ENCODE measurements at regions not wholly inside any gene's neighbourhood (a gene's known extent, or its start where the extent isn't known, plus 50 kb on each side); places are given as distances from the start of the nearest gene placed in this dataset.

- TF ChIP-seq CBX8 (IDR thresholded peaks at IDR 0.05; ENCODE audit: borderline replicate concordance, low read depth, low read length) = no peak
Measured at GRCh38 chr12:128077211-128077916, 189.6 kb upstream of the TMEM132C start (continued).
